OCI-LY3 (cell line): ENCODE measurements at regions not wholly inside any gene's neighbourhood (a gene's known extent, or its start where the extent isn't known, plus 50 kb on each side); places are given as distances from the start of the nearest gene placed in this dataset.

Source experiments
- CTCF ChIP-seq: fragments of 200-600, 300-600 bp; sonication (generic); IDR thresholded peaks from 2 replicates; pipeline ENCODE4 v1.5.1; 2014; ENCODE audit warnings: antibody characterized with exemption, low read length, low read depth
- EZH2phosphoT487 ChIP-seq: fragments of 200-600 bp; shearing (Covaris generic); IDR thresholded peaks from 2 replicates; pipeline ENCODE4 v1.6.1; 2018; ENCODE audit warnings: antibody characterized with exemption, mixed run types, low read depth

GRCh38 chrX:13448941-13449340 lies 120.5 kb upstream of the EGFL6 start:
- TF ChIP-seq CTCF (no peak), EZH2phosphoT487 (no peak)
